HUDEP-2 (cell line): ENCODE measurements at regions not wholly inside any gene's neighbourhood (a gene's known extent, or its start where the extent isn't known, plus 50 kb on each side); places are given as distances from the start of the nearest gene placed in this dataset.
"Not testable (repeated sequence)": the region's sequence is repeated elsewhere in the genome, so short reads cannot be mapped to it uniquely, and the experiment has no call there.

ENCODE experiments used
- DNase-seq, 76 experiments: peaks; one replicate each; lab custom pipeline; 2025; ENCODE audit not compliant: unreplicated experiment in 76 of 76; lab: John Stamatoyannopoulos, UW

DNA sequence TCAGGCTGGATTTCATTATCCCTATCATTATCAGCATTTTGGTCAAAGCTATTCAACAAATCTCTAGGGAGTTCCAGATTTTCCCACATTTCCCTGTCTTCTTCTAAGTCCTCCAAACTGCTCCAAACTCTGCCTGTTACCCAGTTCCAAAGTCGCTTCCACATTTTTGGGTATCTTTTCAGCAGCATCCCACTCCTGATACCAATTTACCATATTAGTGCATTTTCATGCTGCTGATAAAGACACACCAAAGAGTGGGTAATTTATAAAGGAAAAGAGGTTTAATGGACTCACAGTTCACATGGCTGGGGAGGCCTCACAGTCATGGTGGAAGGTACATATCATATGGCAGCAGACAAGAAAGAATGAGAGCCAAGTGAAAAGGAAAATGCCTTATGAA is 132.8 kb upstream of the SLC7A11 start:
- no peak for DNase-seq

- no peak for DNase-seq
Measured at GRCh38 chr4:138367942-138368341, 125.8 kb upstream of the SLC7A11 start.

DNA sequence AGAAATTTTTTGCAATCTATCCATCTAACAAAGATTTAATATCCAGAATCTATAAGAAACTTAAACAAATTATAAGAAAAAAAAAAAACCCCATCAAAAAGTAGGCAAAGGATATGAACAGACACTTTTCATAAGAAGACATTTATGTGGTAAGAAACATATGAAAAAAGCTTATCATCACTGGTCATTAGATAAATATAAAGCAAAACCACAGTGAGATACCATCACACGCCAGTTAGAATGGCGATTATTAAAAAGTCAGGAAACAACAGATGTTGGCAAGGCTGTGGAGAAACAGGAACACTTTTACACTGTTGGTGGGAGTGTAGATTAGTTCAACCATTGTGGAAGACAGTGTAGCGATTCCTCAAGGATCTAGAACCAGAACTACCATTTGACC is 110.3 kb upstream of the SLC7A11 start:
- not testable (repeated sequence) for DNase-seq

- no peak for DNase-seq
Measured at GRCh38 chr4:138348055-138348454, 105.9 kb upstream of the SLC7A11 start.

GRCh38 chr4:138347561-138347960 is 105.4 kb upstream of the SLC7A11 start:
- DNase-seq, result no peak

GRCh38 chr4:138344851-138345250 is 102.7 kb upstream of the SLC7A11 start:
- DNase-seq, result no peak

- no peak for DNase-seq
Measured at GRCh38 chr4:138344054-138344453, 101.9 kb upstream of the SLC7A11 start.

- no peak for DNase-seq
Measured at GRCh38 chr4:138341739-138342415, 99.7 kb upstream of the SLC7A11 start.

- DNase-seq, result no peak
Measured at GRCh38 chr4:138338840-138339239, 96.7 kb upstream of the SLC7A11 start.

DNA sequence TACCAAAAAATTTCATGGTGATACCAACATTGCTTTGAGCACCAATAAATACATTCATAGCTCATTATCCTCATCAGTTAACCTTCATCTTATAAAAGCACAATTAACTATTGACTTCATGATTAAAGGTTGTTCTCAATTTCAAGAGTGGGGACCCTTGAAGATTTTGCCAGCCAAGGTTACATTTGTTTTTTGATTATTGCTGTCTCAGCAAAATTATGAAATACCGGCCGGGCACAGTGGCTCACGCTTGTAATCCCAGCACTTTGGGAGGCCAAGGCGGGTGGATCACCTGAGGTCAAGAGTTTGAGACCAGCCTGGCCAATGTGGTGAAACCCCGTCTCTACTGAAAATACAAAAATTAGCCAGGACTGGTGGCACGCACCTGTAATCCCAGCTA is 96.1 kb upstream of the SLC7A11 start:
- not testable (repeated sequence) for DNase-seq

GRCh38 chr4:138334346-138335016 is 92.3 kb upstream of the SLC7A11 start:
- no peak for DNase-seq

DNA sequence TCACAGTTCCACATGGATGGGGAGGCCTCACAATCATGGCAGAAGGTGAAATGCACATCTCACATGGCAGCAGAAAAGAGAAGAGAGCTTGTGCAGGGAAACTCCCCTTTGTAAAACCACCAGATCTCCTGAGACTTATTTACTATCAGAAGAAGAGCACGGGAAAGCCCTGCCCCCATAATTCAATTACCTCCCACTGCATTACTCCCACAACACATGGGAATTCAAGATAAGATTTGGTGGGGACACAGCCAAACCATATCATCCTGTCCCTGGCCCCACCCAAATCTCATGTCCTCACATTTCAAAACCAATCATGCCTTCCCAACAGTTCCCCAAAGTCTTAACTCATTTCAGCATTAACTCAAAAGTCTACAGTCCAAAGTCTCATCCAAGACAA is 90.3 kb upstream of the SLC7A11 start:
- DNase-seq, result peak in 3 of 76 experiments; percentile 1 to 7 (median 5)

- no peak for DNase-seq
Measured at GRCh38 chr4:138330531-138330930, 88.4 kb upstream of the SLC7A11 start.

- DNase-seq, result no peak
Measured at GRCh38 chr4:138329506-138330070, 87.4 kb upstream of the SLC7A11 start.

DNA sequence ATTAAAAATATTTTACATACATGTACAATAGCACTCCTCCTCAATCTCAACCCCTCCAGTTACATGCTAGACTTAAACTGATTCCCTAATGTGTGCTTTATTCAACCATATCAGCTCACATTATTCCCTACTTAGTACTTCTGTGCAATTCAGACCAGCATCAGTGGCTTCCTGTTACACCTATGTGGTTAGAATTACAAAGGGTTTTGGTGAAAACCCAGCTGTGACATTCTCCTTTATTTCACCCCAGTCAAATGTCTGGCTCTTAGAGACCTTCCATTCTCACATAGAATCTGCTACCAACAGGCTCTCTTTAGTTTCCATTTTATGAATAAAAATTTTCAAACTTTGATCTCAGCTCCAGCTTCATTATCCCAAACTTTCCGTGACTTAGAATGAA is 85.2 kb upstream of the SLC7A11 start:
- no peak for DNase-seq

GRCh38 chr4:138320831-138321230 is 78.7 kb upstream of the SLC7A11 start:
- no peak for DNase-seq

- DNase-seq, result no peak
Measured at GRCh38 chr4:138320030-138320429, 77.9 kb upstream of the SLC7A11 start.

DNA sequence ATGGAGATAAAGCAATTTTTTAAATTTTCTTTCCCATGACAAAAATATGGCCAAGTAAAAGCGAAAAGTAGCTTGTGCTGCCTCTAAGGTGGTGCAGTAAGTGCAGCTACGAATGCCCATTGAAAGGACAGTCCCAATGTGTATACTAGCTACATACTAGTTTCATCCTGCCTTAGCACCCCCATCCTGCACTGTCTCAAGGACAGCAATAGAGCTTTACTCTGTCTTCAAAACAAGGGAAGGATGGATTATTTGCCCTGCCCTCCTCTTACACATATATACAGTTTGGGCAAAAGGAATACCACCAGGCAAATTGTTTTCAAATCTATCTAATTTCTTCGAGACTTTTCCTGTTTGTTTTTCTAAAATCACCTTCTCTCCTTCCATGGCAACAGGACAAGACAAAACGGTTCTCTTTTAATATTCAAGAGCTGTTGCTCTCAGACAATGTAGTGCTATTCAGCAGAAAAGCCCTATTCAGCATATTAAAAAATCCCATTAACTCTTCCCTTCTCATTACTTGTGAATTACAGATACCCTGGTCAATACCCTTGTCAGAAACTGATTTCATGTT is 75.1 kb upstream of the SLC7A11 start:
- DNase-seq, result no peak

DNA sequence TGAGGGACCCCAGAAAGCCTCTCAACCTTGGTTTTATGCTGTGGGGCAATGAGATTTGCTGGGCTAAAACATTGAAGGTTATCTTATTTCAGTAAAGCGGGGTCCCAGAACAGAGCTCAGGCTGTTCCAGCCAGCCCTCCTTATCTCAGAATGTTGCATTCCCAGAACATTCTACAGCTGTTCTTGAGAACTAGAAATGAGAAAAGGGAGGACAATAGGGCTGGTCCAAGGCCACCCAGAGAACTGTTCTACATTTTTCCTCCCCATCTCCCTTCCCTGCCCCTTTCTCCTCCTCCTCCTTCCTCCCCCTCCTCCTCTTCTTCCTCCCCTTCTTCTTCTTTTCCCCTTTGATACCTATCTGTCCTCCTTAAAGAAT is 70.4 kb upstream of the SLC7A11 start:
- DNase-seq, result no peak

- DNase-seq, result no peak
Measured at GRCh38 chr4:138311771-138312535, 69.8 kb upstream of the SLC7A11 start.

GRCh38 chr4:138310991-138311390 is 68.8 kb upstream of the SLC7A11 start:
- DNase-seq, result no peak
